Right lobe of liver (tissue), 6 donors: ENCODE measurements at regions not wholly inside any gene's neighbourhood (a gene's known extent, or its start where the extent isn't known, plus 50 kb on each side); places are given as distances from the start of the nearest gene placed in this dataset.
"Not testable (repeated sequence)": the region's sequence is repeated elsewhere in the genome, so short reads cannot be mapped to it uniquely, and the experiment has no call there.

Experiments
- ATAC-seq, 4 donors: fragments of 200-7000 bp; cut with Tn5 transposase; one replicate each; pipeline ENCODE4 v1.9.1; 2020; ENCODE audit warnings: mild to moderate bottlenecking in 4 of 4, moderate library complexity in 4 of 4
- DNase-seq, 3 donors: peaks; one replicate each; pipeline ENCODE4 v3.0.0-alpha.2; 2020
- H3K27ac ChIP-seq, 3 donors: fragments of 200-600 bp; one replicate each; pipeline ENCODE4 v1.8.0; 2022
- H3K27me3 ChIP-seq, 2 donors: fragments of 200-600 bp; one replicate each; pipeline ENCODE4 v1.8.0; 2022
- H3K36me3 ChIP-seq, 4 donors: fragments of 200-600 bp; sonication (generic) in 1 of 4; one replicate each; pipeline versions ENCODE4 v1.5.1 to v1.8.0; 2017 to 2022; ENCODE audit warnings: control low read depth in 1 of 4
- H3K4me1 ChIP-seq, 4 donors: fragments of 200-600 bp; sonication (generic) in 1 of 4; one replicate each; pipeline versions ENCODE4 v1.5.1 to v1.8.0; 2017 to 2022; ENCODE audit warnings: control low read depth in 1 of 4
- H3K4me3 ChIP-seq, 3 donors: fragments of 200-600 bp; one replicate each; pipeline ENCODE4 v1.8.0; 2022
- H3K9me3 ChIP-seq, 4 donors: fragments of 200-600 bp; sonication (generic) in 1 of 4; one replicate each; pipeline versions ENCODE4 v1.5.1 to v1.8.0; 2017 to 2022; ENCODE audit warnings: control low read depth in 1 of 4
- POLR2A ChIP-seq: fragments of 450-650 bp; IDR thresholded peaks from one replicate; pipeline ENCODE4 v1.6.1; 2017; ENCODE audit warnings: antibody characterized with exemption, mild to moderate bottlenecking
- WGBS: methylation state at CpG from one replicate; pipeline ENCODE4 v1.1.6; 2018; ENCODE audit warnings: low coverage, low lambda C conversion rate; ENCODE audit not compliant: insufficient coverage; ENCODE audit errors: missing lambda C conversion rate; 5-methylcytosine and 5-hydroxymethylcytosine counted together
- intact Hi-C, 2 donors: fragments of 100-400 bp; cut with DNase I; formaldehyde crosslinking; loops; one replicate each; pipeline versions ENCODE4 v1.11.2 to v1.14.1; 2022
- TF ChIP-seq, protein P1 (sequence below), 4 donors: fragments of 200-600 bp in 3 of 4; fragments of 450-650 bp in 1 of 4; IDR thresholded peaks; one replicate each; pipeline versions ENCODE4 v1.5.1 to v1.8.0; 2016 to 2022; ENCODE audit warnings: antibody characterized with exemption in 4 of 4, mild to moderate bottlenecking in 2 of 4
- donor health status: DM: no; HTN: yes; CAD: no.
- donor health status: DM: no; HTN: no; CAD: no.
- donor health status: DM: no; HTN: no; CAD: no.
- donor health status: DM: no; HTN: yes; CAD: no.
- donor health status: DM: no; HTN: yes; CAD: no.

DNA sequence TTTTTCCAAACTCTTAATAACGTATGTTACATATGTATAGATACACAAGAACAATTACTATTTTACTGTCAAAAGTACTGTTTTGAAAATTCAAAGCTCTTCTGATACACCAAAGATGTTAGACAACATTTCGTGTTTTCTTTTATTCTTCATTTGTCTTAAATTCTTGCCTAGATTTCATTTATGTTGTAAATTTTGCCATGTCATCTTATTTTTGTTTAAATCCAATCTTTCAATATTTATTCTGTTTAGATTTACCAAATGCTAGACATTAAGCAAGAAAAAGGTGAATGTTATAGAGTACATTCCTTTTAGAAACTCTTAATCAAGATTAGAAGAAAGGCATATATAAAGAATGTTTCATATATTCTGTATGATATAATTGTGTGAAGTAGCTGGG is 876.9 kb downstream of the KCNT2 start:
- Histone ChIP-seq H3K4me1 (no peaks in the 10 kb centered on the region), H3K27me3 (no peaks in the 10 kb centered on the region), H3K4me3 (no peak overlapping the region), H3K27ac (no peak overlapping the region), H3K9me3 (no peaks in the 10 kb centered on the region), H3K36me3 (no peaks in the 10 kb centered on the region)
- 41% methylated on average over 2 of the region's 2 CpGs for WGBS
- TF ChIP-seq, protein P1, sequence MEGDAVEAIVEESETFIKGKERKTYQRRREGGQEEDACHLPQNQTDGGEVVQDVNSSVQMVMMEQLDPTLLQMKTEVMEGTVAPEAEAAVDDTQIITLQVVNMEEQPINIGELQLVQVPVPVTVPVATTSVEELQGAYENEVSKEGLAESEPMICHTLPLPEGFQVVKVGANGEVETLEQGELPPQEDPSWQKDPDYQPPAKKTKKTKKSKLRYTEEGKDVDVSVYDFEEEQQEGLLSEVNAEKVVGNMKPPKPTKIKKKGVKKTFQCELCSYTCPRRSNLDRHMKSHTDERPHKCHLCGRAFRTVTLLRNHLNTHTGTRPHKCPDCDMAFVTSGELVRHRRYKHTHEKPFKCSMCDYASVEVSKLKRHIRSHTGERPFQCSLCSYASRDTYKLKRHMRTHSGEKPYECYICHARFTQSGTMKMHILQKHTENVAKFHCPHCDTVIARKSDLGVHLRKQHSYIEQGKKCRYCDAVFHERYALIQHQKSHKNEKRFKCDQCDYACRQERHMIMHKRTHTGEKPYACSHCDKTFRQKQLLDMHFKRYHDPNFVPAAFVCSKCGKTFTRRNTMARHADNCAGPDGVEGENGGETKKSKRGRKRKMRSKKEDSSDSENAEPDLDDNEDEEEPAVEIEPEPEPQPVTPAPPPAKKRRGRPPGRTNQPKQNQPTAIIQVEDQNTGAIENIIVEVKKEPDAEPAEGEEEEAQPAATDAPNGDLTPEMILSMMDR (IDR thresholded peaks at IDR 0.05) = no peak
- TF ChIP-seq POLR2A = no peak
- DNase-seq (no peak), ATAC-seq (no peak)
- intact Hi-C loops = no loop called here

DNA sequence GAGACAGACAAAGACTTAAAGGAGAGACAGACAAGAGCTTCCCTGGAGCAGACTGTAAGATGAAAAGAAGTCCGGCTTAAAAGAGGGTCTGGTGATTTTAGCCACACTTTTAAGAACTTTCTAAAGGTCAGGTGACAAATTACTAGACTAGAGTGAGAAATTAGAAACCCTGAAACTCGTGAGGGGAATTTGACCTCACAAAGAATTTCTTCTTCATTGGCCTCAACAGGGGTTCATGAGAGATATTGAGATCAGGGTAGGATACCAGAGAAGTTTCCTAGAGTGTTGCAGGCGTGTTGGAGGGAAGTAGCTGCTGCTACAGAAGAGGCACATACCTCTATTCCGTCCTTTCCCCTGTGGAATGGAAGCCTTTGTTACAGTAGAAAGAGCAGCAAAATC is 884.4 kb downstream of the KCNT2 start:
- Histone ChIP-seq H3K36me3 (no peaks in the 10 kb centered on the region), H3K27ac (no peak overlapping the region), H3K4me1 (no peaks in the 10 kb centered on the region), H3K4me3 (no peak overlapping the region), H3K27me3 (no peaks in the 10 kb centered on the region), H3K9me3 (no peaks in the 10 kb centered on the region)
- DNase-seq (no peak), ATAC-seq (no peak)
- 49% methylated on average over 4 of the region's 4 CpGs for WGBS
- intact Hi-C loops = no loop called here
- no peak for TF ChIP-seq POLR2A
- TF ChIP-seq, protein P1 (IDR thresholded peaks at IDR 0.05) = no peak

DNA sequence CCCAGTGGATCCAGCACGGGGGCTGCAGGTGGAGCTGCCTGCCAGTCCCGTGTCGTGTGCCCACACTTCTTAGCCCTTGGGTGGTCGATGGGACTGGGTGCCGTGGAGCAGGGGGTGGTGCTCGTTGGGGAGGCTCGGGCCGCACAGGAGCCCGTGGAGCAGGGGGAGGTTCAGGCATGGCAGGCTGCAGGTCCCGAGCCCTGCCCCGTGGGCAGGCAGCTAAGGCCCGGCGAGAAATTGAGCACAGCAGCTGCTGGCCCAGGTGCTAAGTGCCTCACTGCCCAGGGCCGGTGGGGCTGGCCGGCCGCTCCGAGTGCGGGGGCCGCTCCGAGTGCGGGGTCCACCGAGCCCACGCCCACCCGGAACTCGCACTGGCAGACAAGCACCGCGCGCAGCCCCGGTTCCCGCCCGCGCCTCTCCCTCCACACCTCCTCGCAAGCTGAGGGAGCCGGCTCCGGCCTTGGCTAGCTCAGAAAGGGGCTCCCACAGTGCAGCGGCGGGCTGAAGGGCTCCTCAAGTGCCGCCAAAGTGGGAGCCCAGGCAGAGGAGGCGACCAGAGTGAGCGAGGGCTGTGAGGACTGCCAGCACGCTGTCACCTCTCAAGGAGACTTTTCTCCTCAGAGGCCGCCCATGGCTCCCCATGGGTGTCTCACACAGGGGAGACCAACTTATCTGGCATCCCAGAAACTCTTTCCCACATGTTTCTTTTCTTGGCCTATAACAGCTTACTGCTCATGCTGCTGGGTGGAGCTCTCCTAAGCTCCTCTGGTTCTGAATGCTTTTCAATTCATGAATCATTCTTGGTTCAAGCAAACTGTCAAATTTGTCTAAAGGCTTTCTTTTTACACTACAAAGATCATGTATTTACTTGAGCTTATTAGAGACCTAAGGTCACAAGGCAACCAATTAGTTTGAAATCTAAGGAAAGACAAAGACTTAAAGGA is 885.1 kb downstream of the KCNT2 start:
- ATAC-seq, H3K36me3 ChIP-seq, H3K4me3 ChIP-seq, H3K27ac ChIP-seq, H3K27me3 ChIP-seq, H3K9me3 ChIP-seq, H3K4me1 ChIP-seq, DNase-seq, intact Hi-C loops: not testable (repeated sequence)
- no CpG with 5 or more reads among the region's 42 CpGs for WGBS

DNA sequence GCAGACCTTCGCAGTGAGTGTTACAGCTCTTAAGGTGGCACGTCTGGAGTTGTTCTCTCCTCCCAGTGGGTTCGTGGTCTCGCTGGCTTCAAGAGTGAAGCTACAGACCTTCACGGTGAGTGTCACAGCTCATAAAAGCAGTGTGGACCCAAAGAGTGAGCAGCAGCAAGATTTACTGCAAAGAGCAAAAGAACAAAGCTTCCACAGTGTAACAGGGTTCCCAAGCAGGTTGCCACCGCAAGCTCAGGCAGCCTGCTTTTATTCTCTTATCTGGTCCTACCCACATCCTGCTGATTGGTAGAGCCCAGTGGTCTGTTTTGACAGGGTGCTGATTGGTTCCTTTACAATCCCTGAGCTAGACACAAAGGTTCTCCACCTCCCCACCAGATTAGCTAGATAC is 886.1 kb downstream of the KCNT2 start:
- H3K9me3 ChIP-seq, DNase-seq, intact Hi-C loops, ATAC-seq, H3K4me3 ChIP-seq, H3K27me3 ChIP-seq, H3K27ac ChIP-seq, H3K4me1 ChIP-seq, H3K36me3 ChIP-seq: not testable (repeated sequence)
- WGBS = 64% methylated on average over 5 of the region's 6 CpGs

- TF ChIP-seq, protein P1 (IDR thresholded peaks at IDR 0.05) = no peak
- ATAC-seq = no peak
- H3K27ac ChIP-seq = no peak overlapping the region
- no peak for DNase-seq
- H3K36me3 ChIP-seq = no peaks in the 10 kb centered on the region
- intact Hi-C loops = no loop called here
- no peaks in the 10 kb centered on the region for H3K27me3 ChIP-seq
- H3K9me3 ChIP-seq = no peaks in the 10 kb centered on the region
- H3K4me3 ChIP-seq = no peak overlapping the region
- H3K4me1 ChIP-seq = no peaks in the 10 kb centered on the region
- 78% methylated on average over 12 of the region's 14 CpGs for WGBS
Measured at GRCh38 chr1:195721210-195721971, 886.8 kb downstream of the KCNT2 start.
